ENCODE measurements at regions not wholly inside any gene's neighbourhood (a gene's known extent, or its start where the extent isn't known, plus 50 kb on each side); places are given as distances from the start of the nearest gene placed in this dataset.

GRCh38 chr10:128624656-128625530 lies 498.7 kb upstream of the MKI67 start:
- TF ChIP-seq, protein P1, sequence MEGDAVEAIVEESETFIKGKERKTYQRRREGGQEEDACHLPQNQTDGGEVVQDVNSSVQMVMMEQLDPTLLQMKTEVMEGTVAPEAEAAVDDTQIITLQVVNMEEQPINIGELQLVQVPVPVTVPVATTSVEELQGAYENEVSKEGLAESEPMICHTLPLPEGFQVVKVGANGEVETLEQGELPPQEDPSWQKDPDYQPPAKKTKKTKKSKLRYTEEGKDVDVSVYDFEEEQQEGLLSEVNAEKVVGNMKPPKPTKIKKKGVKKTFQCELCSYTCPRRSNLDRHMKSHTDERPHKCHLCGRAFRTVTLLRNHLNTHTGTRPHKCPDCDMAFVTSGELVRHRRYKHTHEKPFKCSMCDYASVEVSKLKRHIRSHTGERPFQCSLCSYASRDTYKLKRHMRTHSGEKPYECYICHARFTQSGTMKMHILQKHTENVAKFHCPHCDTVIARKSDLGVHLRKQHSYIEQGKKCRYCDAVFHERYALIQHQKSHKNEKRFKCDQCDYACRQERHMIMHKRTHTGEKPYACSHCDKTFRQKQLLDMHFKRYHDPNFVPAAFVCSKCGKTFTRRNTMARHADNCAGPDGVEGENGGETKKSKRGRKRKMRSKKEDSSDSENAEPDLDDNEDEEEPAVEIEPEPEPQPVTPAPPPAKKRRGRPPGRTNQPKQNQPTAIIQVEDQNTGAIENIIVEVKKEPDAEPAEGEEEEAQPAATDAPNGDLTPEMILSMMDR (IDR thresholded peaks at IDR 0.05) = no peak
- no peak for TF ChIP-seq EZH2 (IDR thresholded peaks at IDR 0.05)
